IPS-NIHi7 (cell line): ENCODE measurements at regions not wholly inside any gene's neighbourhood (a gene's known extent, or its start where the extent isn't known, plus 50 kb on each side); places are given as distances from the start of the nearest gene placed in this dataset.

Source experiments
- DNase-seq: peaks from one replicate; pipeline ENCODE4 v3.0.0; 2012; ENCODE audit warnings: mixed read lengths; ENCODE audit errors: extremely low spot score

GRCh38 chr5:125325488-125326149, 579.2 kb upstream of the ZNF608 start:
- DNase-seq: no peak

GRCh38 chr5:125326150-125326510, 579.7 kb upstream of the ZNF608 start:
- DNase-seq: no peak

DNA sequence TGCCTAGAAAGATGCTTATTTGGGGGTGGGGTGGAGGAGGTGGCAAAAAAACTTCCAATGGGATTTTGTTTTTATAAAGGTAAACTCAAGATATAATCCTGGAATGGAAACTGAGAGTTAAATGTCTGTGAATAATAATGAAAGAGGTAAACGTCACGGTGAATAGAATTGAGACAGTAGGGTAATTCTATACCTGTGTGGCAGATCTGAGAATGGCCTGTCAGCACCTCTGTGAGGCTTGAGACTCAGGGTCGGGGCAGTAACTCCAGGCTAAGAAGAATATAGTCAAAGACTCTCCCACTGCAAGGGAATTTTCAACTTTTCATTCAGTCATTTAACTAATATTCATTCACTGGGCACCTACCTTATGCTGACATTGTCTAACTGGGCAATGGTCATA, 581.2 kb upstream of the ZNF608 start:
- no peak for DNase-seq

- no peak for DNase-seq
Observed at GRCh38 chr5:125331987-125332598, 585.7 kb upstream of the ZNF608 start.

- no peak for DNase-seq
Observed at GRCh38 chr5:125333416-125333815, 587.0 kb upstream of the ZNF608 start.

- no peak for DNase-seq
Observed at GRCh38 chr5:125336401-125336800, 590.0 kb upstream of the ZNF608 start.

- DNase-seq: no peak
Observed at GRCh38 chr5:125337294-125337693, 590.9 kb upstream of the ZNF608 start.

- DNase-seq: no peak
Observed at GRCh38 chr5:125338440-125339174, 592.2 kb upstream of the ZNF608 start.

DNA sequence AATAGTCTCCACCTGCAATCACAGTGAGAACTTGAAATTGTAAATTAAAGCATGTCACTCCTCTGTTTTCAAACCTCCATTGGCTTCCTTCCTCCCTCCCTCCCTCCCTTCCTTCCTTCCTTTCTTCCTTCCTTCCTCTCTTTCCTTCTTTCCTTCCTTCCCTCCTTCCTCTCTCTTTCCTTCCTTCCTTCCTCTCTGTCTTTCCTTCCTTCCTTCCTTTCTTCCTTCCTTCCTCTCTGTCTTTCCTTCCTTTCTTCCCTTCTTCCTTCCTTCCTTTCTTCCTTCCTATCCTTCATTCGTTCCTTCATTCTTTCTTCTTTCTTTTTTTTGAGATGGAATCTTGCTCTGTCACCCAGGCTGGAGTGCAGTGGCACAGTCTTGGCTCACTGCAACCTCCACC, 595.0 kb upstream of the ZNF608 start:
- no peak for DNase-seq

DNA sequence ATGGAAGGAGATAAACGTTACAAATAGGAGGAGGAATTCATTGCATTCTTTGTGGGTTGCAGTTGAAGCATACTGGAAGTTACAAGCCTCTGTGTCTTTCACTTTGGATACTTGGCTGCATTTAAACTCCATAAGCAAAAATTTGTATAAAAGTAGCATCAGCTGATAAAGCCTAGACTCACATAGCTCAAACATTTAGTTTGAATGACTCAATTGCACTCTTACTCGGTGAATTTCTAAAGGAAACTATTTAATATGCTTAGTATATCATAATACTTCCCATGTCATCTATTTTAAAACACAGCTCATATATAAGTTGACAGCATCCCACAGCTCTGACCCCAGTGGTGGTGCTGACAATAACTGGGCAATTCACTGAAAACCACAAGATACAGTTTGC, 596.6 kb upstream of the ZNF608 start:
- no peak for DNase-seq

DNA sequence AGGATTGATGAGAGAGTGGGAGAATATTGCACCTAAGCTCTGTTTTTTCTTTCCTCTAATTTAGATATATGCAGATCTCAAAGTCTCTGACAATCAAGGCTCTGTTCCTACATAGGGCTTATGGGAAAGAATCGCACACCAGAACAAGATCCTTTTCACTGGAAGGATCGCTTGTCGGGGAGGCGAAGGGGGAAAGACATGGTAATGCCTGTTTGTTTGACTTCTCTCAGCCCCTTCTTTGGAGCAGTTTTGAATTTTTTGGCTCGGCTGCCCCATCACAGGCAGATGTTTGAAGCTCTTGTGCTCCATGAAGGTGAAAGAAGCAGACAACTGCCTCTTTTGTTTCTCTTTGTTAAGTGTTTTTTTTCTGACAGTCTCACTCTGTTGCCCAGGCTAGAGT, 599.9 kb upstream of the ZNF608 start:
- no peak for DNase-seq

DNA sequence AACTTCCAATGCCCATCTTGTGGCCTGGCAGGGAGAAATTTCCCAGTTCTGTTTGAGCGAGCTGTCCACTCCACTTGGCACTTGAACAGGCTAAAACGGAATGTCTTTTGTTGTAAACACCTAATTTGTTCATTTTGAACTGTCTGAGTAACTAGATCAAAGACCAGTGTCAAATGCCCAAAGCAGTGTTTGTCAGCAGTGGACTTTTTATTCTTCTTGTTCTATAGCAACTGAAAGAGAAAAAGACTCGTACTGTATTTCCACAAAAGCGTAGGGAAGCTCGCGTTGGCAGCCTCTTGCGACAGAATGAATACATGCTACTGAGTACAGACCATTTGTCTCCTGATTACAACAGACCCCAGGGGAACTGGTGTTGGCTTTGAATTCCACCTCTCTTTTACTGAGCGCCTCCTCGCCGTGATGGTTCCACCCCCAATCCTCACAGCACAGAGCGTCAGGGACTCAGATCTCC, 601.8 kb upstream of the ZNF608 start:
- peak; percentile 57 for DNase-seq

DNA sequence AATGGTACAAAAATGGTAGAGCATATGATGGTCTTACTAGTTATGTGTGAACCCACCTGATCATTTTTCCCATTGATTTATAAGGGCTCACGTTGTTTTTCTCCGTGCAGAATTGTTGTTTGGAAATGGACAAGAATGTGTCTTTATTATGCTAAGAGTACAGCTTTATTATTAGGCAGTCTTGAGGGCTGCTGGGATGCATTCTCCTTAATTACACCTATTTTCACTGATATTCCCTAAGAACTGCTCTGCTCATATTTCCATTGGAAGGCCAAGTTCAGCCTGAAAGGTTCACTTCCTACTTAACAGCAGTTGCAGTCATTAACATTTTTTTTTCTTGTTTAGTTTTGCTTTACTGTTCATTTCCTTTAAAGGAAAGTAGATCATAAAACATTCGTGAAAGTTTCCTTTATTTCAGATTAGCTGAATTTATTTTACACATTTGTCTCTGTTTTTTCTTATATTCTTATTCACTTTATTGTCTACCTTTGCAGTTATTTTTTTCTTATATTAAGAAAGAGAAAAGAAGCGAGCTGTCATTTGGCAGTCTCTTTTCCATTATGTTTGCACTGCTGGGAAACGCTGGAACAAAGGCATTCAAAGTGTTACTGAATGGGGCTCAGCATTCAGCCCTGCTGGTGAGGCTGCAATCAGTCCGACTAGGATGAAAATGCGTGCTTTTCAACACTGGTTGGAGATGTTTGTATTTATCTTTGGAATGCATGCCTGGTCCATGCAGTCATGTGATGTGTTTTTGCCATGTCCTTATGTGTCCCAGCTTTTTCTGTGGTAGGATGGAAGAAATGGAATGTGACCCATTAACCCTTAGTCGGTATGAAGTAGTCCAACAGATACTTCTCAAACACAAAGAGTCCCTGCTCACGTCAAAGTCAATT, 602.7 kb upstream of the ZNF608 start:
- no peak for DNase-seq

DNA sequence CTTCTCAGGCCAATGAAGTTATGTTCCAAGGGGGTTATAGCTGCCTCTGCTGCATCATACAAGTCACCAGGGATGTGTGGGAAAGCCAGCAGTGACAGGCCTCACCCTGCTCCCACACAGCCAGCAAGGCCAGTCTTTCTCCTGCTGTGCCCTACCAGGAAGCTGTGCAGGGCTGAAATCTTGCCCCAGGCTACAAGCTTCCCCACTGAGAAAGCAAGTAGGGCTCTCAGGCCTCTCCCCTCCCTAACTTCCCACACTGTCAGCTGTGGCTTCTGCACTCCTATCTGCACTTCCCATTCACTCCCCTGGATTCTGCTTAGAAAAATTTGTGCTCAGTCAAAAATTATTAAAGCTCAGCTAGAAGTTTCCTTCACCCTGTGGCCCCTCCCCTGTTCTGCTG, 611.2 kb upstream of the ZNF608 start:
- no peak for DNase-seq

DNA sequence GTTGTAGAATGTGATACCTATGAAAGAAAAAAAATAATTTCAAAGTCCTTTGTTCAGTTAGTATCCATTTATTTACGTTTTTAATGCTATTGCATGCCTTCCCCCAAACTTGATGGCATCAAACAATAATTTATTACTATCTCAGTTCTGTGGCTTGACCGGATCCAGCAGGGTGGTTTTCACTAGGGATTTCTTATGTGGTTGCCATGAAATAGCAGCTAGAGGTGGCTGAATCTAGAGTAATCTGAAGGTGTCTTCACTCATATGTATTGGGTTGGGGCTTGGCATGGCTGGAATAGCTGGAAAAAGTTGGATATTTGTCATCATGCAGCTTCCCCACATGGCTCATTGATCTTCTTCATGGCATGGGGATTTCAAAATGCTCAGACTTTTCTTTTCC, 619.3 kb upstream of the ZNF608 start:
- no peak for DNase-seq

DNA sequence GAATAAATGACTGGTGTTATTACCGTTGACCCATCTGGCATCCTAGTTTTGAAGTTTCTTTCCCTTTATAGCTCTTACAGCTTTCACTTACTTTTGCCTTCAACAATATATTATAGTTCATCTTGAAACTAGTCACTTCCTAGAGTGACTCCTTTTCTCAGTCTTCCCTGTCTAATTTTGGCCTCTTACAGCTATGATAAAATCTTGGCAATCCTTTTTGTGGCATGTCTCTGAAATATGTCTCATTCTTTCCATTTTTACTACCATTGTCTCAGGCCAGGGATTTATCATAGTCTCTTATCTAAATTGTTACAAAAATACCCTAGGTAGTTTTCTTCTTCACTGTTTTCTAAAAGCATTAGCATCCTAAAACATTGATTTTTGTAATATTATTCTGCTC, 621.3 kb upstream of the ZNF608 start:
- DNase-seq: no peak

- no peak for DNase-seq
Observed at GRCh38 chr5:125370461-125371205, 624.2 kb upstream of the ZNF608 start.

DNA sequence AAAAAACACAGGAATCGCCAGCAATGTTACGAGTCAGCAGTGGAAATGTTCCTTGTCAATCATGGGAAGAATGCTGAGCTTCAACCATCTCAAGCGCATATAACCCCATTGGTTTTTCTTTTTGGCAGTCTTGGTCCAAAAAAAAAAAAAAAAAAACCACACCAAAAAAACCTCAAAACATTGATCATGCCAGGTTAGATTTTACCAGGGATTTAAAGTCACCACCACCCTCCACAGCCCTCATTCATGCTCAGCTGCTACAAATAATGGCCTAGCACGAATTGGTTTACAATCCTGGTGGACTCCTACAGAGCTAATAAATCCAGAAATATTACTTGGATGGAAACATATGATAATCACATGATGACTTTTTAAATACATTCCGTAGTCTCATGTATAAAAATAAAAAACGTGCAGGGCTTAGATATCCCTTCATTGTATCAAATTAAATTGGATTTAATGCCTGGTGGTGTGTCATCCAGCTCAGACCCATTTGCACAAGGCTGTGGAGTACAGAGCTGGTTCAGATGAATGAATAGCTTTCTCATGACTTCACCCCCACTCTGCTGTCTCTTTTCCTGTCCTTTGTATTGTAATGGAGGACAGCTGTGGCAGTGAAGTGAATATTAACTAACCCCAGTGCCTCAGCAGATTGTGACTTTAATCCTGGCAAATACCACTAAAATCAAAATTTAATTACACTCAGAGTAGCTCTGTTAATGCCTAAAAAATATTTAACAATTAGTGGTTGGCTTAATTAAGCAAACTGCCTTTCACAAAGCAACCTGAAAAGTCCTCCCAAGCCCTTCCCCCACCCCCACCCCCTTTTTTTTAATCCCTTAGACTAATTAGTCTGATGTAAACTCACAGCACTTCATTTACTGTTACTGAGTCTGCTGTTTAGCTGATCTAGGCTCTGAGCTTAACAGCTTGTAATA, 626.5 kb upstream of the ZNF608 start:
- peak; percentile 48 for DNase-seq

GRCh38 chr5:125375143-125375542, 628.7 kb upstream of the ZNF608 start:
- DNase-seq: no peak

DNA sequence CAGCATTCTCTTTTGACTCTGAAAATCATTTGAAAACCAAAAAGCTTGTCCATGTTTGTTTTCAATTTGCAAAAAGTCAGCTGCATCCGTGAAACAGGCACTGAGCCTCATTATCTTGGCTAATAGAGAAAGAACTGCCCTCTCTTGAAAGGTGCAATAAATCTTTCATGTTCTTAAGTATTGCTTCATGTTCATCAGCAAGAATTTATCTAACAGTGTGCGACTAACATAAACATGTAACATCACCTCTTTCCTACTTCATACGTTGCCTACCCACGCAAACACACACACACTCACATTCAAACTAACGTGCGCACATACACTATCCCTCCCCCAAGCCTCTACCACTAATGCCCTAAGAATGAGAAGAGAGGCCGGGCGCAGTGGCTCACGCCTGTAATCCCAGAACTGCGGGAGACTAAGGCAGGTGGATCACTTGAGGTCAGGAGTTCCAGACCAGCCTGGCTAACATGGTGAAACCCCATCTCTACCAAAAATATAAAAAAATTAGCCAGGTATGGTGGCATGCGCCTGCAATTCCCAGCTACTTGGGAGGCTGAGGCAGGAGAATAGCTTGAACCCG, 629.7 kb upstream of the ZNF608 start:
- no peak for DNase-seq
